Erythroblast (primary cell): ENCODE measurements at regions not wholly inside any gene's neighbourhood (a gene's known extent, or its start where the extent isn't known, plus 50 kb on each side); places are given as distances from the start of the nearest gene placed in this dataset.

Experiments used
- GATA1 ChIP-seq: IDR thresholded peaks from 2 replicates; pipeline ENCODE4 v1.6.1; 2011; ENCODE audit warnings: low read depth, mild to moderate bottlenecking, control low read depth, low read length, moderate library complexity
- POLR2A ChIP-seq: IDR thresholded peaks from 2 replicates; pipeline ENCODE4 v1.6.1; 2011; ENCODE audit warnings: mild to moderate bottlenecking, low read length

- TF ChIP-seq POLR2A = no peak
- TF ChIP-seq GATA1 = no peak
Observed at GRCh38 chr7:13307040-13307439, 619.6 kb downstream of the ARL4A start.
